HepG2 (cell line): ENCODE measurements at regions not wholly inside any gene's neighbourhood (a gene's known extent, or its start where the extent isn't known, plus 50 kb on each side); places are given as distances from the start of the nearest gene placed in this dataset.
A peak's percentile ranks its signal among the peaks of the same experiment; 100 is the strongest.

Experiments used
- ATAC-seq: fragments of 200-7000 bp; cut with Tn5 transposase; 3 replicates; pipeline ENCODE4 v1.9.1; 2020; ENCODE audit warnings: mild to moderate bottlenecking, moderate library complexity
- BruUV-seq: library from RNA; stranded (reverse); fragments of 400-500 nt; replicated peaks from 2 replicates; lab custom pipeline; 2021; lab: Mats Ljungman, UMichigan
- CTCF ChIA-PET: fragments of 300-600 bp; formaldehyde crosslinking; extraction: SDS; loops from one replicate; lab custom pipeline; 2021; ENCODE audit warnings: low total read pairs, inconsistent platforms, low intra/inter-chr PET ratio; lab: Yijun Ruan, JAX
- POLR2A ChIA-PET: fragments of 350-600 bp; sonication (Branson Sonifier 250); formaldehyde crosslinking; loops from one replicate; lab custom pipeline; 2020; ENCODE audit warnings: antibody characterized with exemption, inconsistent platforms; lab: Yijun Ruan, JAX
- DNase-seq: peaks from one replicate; pipeline ENCODE4 v3.0.0-alpha.2; 2015; ENCODE audit warnings: low spot score
- FAIRE-seq: peaks from 3 replicates; lab custom pipeline; 2011; peaks lifted over from hg19 to GRCh38; lab: Jason Lieb, UNC
- H2AFZ ChIP-seq: one replicate; pipeline ENCODE4 v1.6.1; 2011; ENCODE audit warnings: low read length, inconsistent platforms
- H3K27ac ChIP-seq: fragments of 300-600 bp; 3 replicates; pipeline ENCODE4 v1.8.0; 2011; ENCODE audit warnings: mixed run types, mild to moderate bottlenecking, mixed read lengths, low read length, inconsistent platforms; ENCODE audit not compliant: insufficient read depth; ENCODE audit errors: extremely low read length
- H3K27me3 ChIP-seq, 2 experiments: fragments of 200-600 bp in 1 of 2; 2 replicates in 1 of 2; 3 replicates in 1 of 2; pipeline versions ENCODE4 v1.6.0 to v1.8.0; 2011; ENCODE audit warnings: low read length in 2 of 2, mild to moderate bottlenecking in 2 of 2, moderate library complexity in 2 of 2, inconsistent platforms in 1 of 2; ENCODE audit not compliant: insufficient read depth in 2 of 2, control insufficient read depth in 1 of 2
- H3K36me3 ChIP-seq, 2 experiments: fragments of 200-600 bp in 1 of 2; replicated peaks in 1 of 2; 2 replicates in 1 of 2; 3 replicates in 1 of 2; pipeline versions ENCODE4 v1.5.1 to v1.8.0; 2011; ENCODE audit warnings: low read length in 2 of 2, inconsistent platforms in 1 of 2; ENCODE audit not compliant: insufficient read depth in 2 of 2, control insufficient read depth in 1 of 2
- H3K4me1 ChIP-seq: 2 replicates; pipeline ENCODE4 v1.5.1; 2012; ENCODE audit warnings: low read length, inconsistent platforms; ENCODE audit not compliant: insufficient read depth
- H3K4me2 ChIP-seq: 2 replicates; pipeline ENCODE4 v1.6.0; 2011; ENCODE audit warnings: low read depth, low read length, inconsistent platforms
- H3K4me3 ChIP-seq, 3 experiments: fragments of 200-600 bp in 1 of 3; sonication (generic), shearing (Covaris generic) in 1 of 3; replicated peaks in 1 of 3; 2 replicates each; pipeline ENCODE4 v1.5.1; 2011 to 2016; ENCODE audit warnings: low read length in 3 of 3, inconsistent platforms in 2 of 3, low read depth in 2 of 3, mild to moderate bottlenecking in 2 of 3, control low read depth in 1 of 3, mixed read lengths in 1 of 3; ENCODE audit not compliant: insufficient read depth in 1 of 3
- H3K79me2 ChIP-seq: one replicate; pipeline ENCODE4 v1.6.1; 2011; ENCODE audit warnings: low read length, inconsistent platforms; ENCODE audit not compliant: insufficient read depth
- H3K9ac ChIP-seq: 2 replicates; pipeline ENCODE4 v1.6.0; 2011; ENCODE audit warnings: mild to moderate bottlenecking, low read depth, low read length, inconsistent platforms; ENCODE audit not compliant: insufficient read depth
- H3K9me3 ChIP-seq: 2 replicates; pipeline ENCODE4 v1.5.1; 2012; ENCODE audit warnings: mild to moderate bottlenecking, low read length
- H4K20me1 ChIP-seq: 2 replicates; pipeline ENCODE4 v1.6.0; 2011; ENCODE audit warnings: inconsistent platforms, mild to moderate bottlenecking, low read length, moderate library complexity; ENCODE audit not compliant: insufficient read depth
- CTCF ChIP-seq: sonication (generic); formaldehyde crosslinking; IDR thresholded peaks from 2 replicates; pipeline ENCODE4 v1.5.0; 2020; ENCODE audit warnings: mild to moderate bottlenecking, missing genetic modification reagents, moderate library complexity
- MAFF ChIP-seq: IDR thresholded peaks from 2 replicates; pipeline ENCODE4 v1.6.1; 2011; ENCODE audit warnings: low read depth, low read length, improper control_type of control experiment
- SMC3 ChIP-seq: IDR thresholded peaks from 2 replicates; pipeline ENCODE4 v1.6.1; 2011; ENCODE audit warnings: low read length, improper control_type of control experiment
- STAG1 ChIP-seq: sonication (generic); formaldehyde crosslinking; IDR thresholded peaks from 2 replicates; pipeline ENCODE4 v1.4.0; 2020; ENCODE audit warnings: missing genetic modification reagents
- ZSCAN20 ChIP-seq: sonication (generic); formaldehyde crosslinking; IDR thresholded peaks from 2 replicates; pipeline ENCODE4 v1.4.0; 2020; ENCODE audit warnings: missing genetic modification reagents, mild to moderate bottlenecking, borderline replicate concordance
- WGBS: methylation state at CpG from one replicate; pipeline ENCODE4 v1.1.6; 2017; ENCODE audit warnings: low lambda C conversion rate; 5-methylcytosine and 5-hydroxymethylcytosine counted together
- in situ Hi-C: cut with HindIII; loops from 2 replicates; pipeline ENCODE4 v1.10.0; 2017; ENCODE audit warnings: low pct_unique_long_range_greater_than_20kb; ENCODE audit not compliant: extremely low pct_ligation_motif_present
- intact Hi-C: fragments of 100-400 bp; cut with micrococcal nuclease; formaldehyde crosslinking; loops from one replicate; pipeline ENCODE4 v1.10.0; 2022; ENCODE audit not compliant: unreplicated experiment
- TF ChIP-seq, protein P1 (sequence below): IDR thresholded peaks from 2 replicates; pipeline ENCODE4 v1.6.1; 2012; ENCODE audit warnings: low read depth, low read length, improper control_type of control experiment

DNA sequence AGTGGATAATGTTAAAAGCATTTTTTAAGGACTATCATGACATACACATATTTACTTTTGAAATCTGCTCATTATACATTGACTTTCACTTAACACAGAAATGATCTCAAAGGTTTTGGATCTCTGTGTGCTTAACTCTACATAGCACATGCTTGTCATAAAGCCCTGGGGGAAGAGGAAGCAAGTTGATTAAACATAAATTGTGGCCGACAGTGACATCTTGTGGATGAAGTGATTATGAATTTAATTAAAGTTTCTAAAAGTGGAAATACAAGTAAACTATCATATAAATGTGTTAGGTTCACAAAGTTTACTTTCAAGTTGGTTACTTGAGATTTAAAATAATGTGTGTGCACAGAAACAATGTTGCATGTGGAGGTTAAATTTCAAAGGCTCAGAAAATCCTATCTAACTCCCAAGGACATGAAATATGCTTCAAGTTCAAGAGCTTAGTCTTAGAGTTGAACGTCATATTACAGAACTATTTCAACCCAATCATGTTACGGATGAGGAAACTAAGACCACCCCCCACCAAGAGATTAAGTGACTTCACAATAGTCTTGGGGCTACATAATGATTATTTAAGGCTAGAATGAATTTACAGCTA, 1247.8 kb downstream of the GATA3 start:
- Histone ChIP-seq H4K20me1 (no peaks in the 10 kb centered on the region), H3K4me2 (no peak overlapping the region), H3K27me3 (no peaks in the 10 kb centered on the region), H2AFZ (no peak overlapping the region), H3K27ac (no peak overlapping the region), H3K36me3 (no peaks in the 10 kb centered on the region), H3K79me2 (no peaks in the 10 kb centered on the region), H3K4me3 (no peak overlapping the region), H3K9me3 (no peaks in the 10 kb centered on the region), H3K4me1 (no peaks in the 10 kb centered on the region), H3K9ac (no peak overlapping the region)
- ATAC-seq (peak; percentile 43; the same call in 2 of the 3 replicates), DNase-seq (peak; percentile 33), FAIRE-seq (peak; percentile 30)
- ChIA-PET CTCF (interaction anchor here (0.9 to 1.4 kb wide), 2 partner anchors 1545 to 1777 kb away, joined by 3 to 7 read pairs; no protein-coding TSS in a partner anchor), POLR2A (no interaction called here)
- TF ChIP-seq ZSCAN20 (CRISPR knock-in tag) = no peak
- TF ChIP-seq STAG1 (CRISPR knock-in tag) = peak; percentile 67
- peak; percentile 42 for TF ChIP-seq CTCF (CRISPR knock-in tag)
- peak; percentile 38 for TF ChIP-seq SMC3
- no peak for TF ChIP-seq MAFF
- TF ChIP-seq, protein P1, sequence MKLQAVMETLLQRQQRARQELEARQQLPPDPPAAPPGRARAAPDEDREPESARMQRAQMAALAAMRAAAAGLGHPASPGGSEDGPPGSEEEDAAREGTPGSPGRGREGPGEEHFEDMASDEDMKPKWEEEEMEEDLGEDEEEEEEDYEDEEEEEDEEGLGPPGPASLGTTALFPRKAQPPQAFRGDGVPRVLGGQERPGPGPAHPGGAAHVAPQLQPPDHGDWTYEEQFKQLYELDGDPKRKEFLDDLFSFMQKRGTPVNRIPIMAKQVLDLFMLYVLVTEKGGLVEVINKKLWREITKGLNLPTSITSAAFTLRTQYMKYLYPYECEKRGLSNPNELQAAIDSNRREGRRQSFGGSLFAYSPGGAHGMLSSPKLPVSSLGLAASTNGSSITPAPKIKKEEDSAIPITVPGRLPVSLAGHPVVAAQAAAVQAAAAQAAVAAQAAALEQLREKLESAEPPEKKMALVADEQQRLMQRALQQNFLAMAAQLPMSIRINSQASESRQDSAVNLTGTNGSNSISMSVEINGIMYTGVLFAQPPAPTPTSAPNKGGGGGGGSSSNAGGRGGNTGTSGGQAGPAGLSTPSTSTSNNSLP = peak; percentile 51; the same call in 1 of the 2 replicates
- in situ Hi-C loops = loop anchor here (5.0 to 25.0 kb wide), 3 partner anchors 1427 to 1775 kb away; no protein-coding TSS in a partner anchor
- intact Hi-C loops = loop anchor here (2.0 to 10.0 kb wide), 3 partner anchors 1429 to 1545 kb away; partner anchors contain the start of genes ATP5F1C and KIN
- no TSS peak for BruUV-seq
- 0% methylated on average over 3 of the region's 3 CpGs for WGBS
